MM.1S (cell line): ENCODE measurements at regions not wholly inside any gene's neighbourhood (a gene's known extent, or its start where the extent isn't known, plus 50 kb on each side); places are given as distances from the start of the nearest gene placed in this dataset.

Experiments
- EZH2 ChIP-seq: fragments of 300-600 bp; sonication (generic); optimal IDR thresholded peaks from 2 replicates; pipeline ENCODE3; 2017; ENCODE audit warnings: low read depth, mild to moderate bottlenecking, antibody characterized with exemption, low read length, mixed read lengths
- EZH2phosphoT487 ChIP-seq: fragments of 300-600 bp; sonication (generic); IDR thresholded peaks from 2 replicates; pipeline ENCODE4 v1.6.1; 2018; ENCODE audit warnings: antibody characterized with exemption, low read length
- TF ChIP-seq, protein P1 (sequence below): fragments of 300-600 bp; sonication (generic); IDR thresholded peaks from 2 replicates; pipeline ENCODE4 v1.5.1; 2016; ENCODE audit warnings: antibody characterized with exemption, low read length, mixed read lengths

DNA sequence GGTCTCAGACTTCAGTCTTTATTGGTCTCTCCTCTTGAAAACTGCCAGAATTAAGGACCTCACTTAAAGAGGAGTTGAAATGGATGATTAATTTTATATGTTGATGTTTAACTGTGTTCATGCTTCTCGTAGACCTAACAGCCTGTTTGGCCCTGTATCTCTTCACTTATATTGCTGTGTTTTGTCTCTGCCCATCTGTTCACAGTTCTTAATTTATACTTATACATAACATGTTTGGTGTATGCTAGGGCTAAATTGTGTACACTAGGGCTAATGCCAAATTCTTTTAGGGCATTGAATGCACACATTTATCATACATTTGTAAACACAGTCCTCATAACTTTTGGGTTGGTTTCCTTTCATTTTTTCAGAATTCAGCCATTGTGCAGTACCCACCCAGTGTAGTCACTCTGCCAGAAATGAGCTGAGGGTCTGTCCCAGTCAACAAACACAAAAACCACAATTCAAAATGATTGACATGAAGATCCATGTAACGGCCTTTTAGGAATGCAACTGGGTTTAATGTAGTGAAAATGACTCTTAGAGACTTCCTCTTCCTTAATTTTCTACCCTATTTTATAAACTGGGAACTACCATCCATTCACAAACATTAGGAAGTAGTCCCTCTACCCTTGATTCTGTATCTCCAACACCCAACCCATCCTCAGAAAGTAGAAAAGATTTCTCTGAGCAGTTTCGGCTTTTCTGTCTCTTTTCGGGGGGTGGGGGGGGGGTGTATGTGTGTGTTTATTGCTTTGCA, 668.8 kb upstream of the KLF4 start:
- TF ChIP-seq, protein P1, sequence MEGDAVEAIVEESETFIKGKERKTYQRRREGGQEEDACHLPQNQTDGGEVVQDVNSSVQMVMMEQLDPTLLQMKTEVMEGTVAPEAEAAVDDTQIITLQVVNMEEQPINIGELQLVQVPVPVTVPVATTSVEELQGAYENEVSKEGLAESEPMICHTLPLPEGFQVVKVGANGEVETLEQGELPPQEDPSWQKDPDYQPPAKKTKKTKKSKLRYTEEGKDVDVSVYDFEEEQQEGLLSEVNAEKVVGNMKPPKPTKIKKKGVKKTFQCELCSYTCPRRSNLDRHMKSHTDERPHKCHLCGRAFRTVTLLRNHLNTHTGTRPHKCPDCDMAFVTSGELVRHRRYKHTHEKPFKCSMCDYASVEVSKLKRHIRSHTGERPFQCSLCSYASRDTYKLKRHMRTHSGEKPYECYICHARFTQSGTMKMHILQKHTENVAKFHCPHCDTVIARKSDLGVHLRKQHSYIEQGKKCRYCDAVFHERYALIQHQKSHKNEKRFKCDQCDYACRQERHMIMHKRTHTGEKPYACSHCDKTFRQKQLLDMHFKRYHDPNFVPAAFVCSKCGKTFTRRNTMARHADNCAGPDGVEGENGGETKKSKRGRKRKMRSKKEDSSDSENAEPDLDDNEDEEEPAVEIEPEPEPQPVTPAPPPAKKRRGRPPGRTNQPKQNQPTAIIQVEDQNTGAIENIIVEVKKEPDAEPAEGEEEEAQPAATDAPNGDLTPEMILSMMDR = no peak
- TF ChIP-seq EZH2 (no peak), EZH2phosphoT487 (no peak)
